ENCODE measurements at regions not wholly inside any gene's neighbourhood (a gene's known extent, or its start where the extent isn't known, plus 50 kb on each side); places are given as distances from the start of the nearest gene placed in this dataset.

DNA sequence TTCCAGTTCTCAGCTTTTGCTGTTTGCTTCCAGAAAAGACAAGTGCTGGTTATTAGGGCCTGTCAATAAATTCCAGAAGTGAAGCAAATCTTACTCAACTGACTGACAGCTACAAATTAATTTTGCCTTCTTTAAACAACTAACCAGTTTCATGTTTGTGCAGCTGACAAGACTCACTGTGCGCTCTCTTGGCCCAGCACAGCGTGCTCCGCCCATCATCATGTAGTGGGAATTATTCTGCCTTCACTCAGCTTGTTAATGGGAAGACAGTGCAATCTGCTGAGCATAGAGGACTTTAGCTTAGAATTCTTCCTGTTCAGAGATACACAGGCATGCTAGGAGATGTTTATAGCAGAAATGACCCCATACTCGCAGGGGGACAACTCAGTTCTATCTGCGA is 808.9 kb downstream of the CCSER2 start:
- Mint-ChIP-seq H3K27ac (no peak overlapping the region), H3K27me3 (ENCODE audit: low read depth) (no peaks in the 10 kb centered on the region), H3K36me3 (peaks cover 7% of the 10 kb centered on the region; the same call in 1 of the 2 replicates), H3K9me3 (peaks cover 6% of the 10 kb centered on the region), H3K4me3 (no peak overlapping the region), H3K4me1 (no peaks in the 10 kb centered on the region)
- CTCF ChIA-PET = no interaction called here
- ATAC-seq = no peak
- TF ChIP-seq IRF2 (CRISPR knock-in tag; IDR thresholded peaks at IDR 0.05; ENCODE audit: borderline replicate concordance, low read depth) = no peak
- TF ChIP-seq, protein P1, sequence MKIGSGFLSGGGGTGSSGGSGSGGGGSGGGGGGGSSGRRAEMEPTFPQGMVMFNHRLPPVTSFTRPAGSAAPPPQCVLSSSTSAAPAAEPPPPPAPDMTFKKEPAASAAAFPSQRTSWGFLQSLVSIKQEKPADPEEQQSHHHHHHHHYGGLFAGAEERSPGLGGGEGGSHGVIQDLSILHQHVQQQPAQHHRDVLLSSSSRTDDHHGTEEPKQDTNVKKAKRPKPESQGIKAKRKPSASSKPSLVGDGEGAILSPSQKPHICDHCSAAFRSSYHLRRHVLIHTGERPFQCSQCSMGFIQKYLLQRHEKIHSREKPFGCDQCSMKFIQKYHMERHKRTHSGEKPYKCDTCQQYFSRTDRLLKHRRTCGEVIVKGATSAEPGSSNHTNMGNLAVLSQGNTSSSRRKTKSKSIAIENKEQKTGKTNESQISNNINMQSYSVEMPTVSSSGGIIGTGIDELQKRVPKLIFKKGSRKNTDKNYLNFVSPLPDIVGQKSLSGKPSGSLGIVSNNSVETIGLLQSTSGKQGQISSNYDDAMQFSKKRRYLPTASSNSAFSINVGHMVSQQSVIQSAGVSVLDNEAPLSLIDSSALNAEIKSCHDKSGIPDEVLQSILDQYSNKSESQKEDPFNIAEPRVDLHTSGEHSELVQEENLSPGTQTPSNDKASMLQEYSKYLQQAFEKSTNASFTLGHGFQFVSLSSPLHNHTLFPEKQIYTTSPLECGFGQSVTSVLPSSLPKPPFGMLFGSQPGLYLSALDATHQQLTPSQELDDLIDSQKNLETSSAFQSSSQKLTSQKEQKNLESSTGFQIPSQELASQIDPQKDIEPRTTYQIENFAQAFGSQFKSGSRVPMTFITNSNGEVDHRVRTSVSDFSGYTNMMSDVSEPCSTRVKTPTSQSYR (CRISPR knock-in tag; IDR thresholded peaks at IDR 0.05) = no peak
- no peak for TF ChIP-seq FOXK1 (CRISPR knock-in tag; IDR thresholded peaks at IDR 0.05)
- TF ChIP-seq SMAD3 (CRISPR knock-in tag; IDR thresholded peaks at IDR 0.05; ENCODE audit: borderline replicate concordance) = no peak
- TF ChIP-seq TEAD1 (CRISPR knock-in tag; IDR thresholded peaks at IDR 0.05) = no peak
- TF ChIP-seq, protein P2, sequence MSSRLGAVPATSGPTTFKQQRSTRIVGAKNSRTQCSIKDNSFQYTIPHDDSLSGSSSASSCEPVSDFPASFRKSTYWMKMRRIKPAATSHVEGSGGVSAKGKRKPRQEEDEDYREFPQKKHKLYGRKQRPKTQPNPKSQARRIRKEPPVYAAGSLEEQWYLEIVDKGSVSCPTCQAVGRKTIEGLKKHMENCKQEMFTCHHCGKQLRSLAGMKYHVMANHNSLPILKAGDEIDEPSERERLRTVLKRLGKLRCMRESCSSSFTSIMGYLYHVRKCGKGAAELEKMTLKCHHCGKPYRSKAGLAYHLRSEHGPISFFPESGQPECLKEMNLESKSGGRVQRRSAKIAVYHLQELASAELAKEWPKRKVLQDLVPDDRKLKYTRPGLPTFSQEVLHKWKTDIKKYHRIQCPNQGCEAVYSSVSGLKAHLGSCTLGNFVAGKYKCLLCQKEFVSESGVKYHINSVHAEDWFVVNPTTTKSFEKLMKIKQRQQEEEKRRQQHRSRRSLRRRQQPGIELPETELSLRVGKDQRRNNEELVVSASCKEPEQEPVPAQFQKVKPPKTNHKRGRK (CRISPR knock-in tag; IDR thresholded peaks at IDR 0.05; ENCODE audit: borderline replicate concordance) = no peak
- TF ChIP-seq, protein P3, sequence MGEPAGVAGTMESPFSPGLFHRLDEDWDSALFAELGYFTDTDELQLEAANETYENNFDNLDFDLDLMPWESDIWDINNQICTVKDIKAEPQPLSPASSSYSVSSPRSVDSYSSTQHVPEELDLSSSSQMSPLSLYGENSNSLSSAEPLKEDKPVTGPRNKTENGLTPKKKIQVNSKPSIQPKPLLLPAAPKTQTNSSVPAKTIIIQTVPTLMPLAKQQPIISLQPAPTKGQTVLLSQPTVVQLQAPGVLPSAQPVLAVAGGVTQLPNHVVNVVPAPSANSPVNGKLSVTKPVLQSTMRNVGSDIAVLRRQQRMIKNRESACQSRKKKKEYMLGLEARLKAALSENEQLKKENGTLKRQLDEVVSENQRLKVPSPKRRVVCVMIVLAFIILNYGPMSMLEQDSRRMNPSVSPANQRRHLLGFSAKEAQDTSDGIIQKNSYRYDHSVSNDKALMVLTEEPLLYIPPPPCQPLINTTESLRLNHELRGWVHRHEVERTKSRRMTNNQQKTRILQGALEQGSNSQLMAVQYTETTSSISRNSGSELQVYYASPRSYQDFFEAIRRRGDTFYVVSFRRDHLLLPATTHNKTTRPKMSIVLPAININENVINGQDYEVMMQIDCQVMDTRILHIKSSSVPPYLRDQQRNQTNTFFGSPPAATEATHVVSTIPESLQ (CRISPR knock-in tag; IDR thresholded peaks at IDR 0.05) = no peak
- no peak for TF ChIP-seq MLX (CRISPR knock-in tag; IDR thresholded peaks at IDR 0.05)
- no peak for TF ChIP-seq ATF1 (CRISPR knock-in tag; IDR thresholded peaks at IDR 0.05)
- TF ChIP-seq FOXP1 (CRISPR knock-in tag; IDR thresholded peaks at IDR 0.05; ENCODE audit: borderline replicate concordance) = no peak
- TF ChIP-seq, protein P4, sequence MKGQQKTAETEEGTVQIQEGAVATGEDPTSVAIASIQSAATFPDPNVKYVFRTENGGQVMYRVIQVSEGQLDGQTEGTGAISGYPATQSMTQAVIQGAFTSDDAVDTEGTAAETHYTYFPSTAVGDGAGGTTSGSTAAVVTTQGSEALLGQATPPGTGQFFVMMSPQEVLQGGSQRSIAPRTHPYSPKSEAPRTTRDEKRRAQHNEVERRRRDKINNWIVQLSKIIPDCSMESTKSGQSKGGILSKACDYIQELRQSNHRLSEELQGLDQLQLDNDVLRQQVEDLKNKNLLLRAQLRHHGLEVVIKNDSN (CRISPR knock-in tag; IDR thresholded peaks at IDR 0.05) = no peak
- TF ChIP-seq GTF2I (CRISPR knock-in tag; conservative IDR thresholded peaks at IDR 0.05) = no peak
- TF ChIP-seq ZNF263 (CRISPR knock-in tag; IDR thresholded peaks at IDR 0.05; ENCODE audit: low read depth) = no peak
- POLR2A ChIA-PET = no interaction called here
- DNase-seq (ENCODE audit: low spot score) = no peak

GRCh38 chr10:85138046-85138445 is 809.7 kb downstream of the CCSER2 start:
- no peak overlapping the region for H3K4me3 Mint-ChIP-seq
- H3K4me1 Mint-ChIP-seq = no peaks in the 10 kb centered on the region
- TF ChIP-seq IRF2 (CRISPR knock-in tag; IDR thresholded peaks at IDR 0.05; ENCODE audit: borderline replicate concordance, low read depth) (no peak), TEAD1 (CRISPR knock-in tag; IDR thresholded peaks at IDR 0.05) (no peak), GRHL2 (CRISPR knock-in tag; IDR thresholded peaks at IDR 0.05; ENCODE audit: insufficient replicate concordance, severe bottlenecking) (no peak), CTCF (IDR thresholded peaks at IDR 0.05) (no peak), ETV6 (CRISPR knock-in tag; IDR thresholded peaks at IDR 0.05) (no peak), ZNF416 (CRISPR knock-in tag; IDR thresholded peaks at IDR 0.05) (no peak)
- no peak for ATAC-seq
- DNase-seq (ENCODE audit: low spot score) = no peak
- H3K9me3 Mint-ChIP-seq = peaks cover 11% of the 10 kb centered on the region
- peaks cover 12% of the 10 kb centered on the region; the same call in 1 of the 2 replicates for H3K36me3 Mint-ChIP-seq
- CTCF ChIA-PET = no interaction called here
- no peak overlapping the region for H3K27ac Mint-ChIP-seq
- no peaks in the 10 kb centered on the region for H3K27me3 Mint-ChIP-seq (ENCODE audit: low read depth)
- POLR2A ChIA-PET = no interaction called here

Measured in WTC11 (cell line).